ENCODE measurements at regions not wholly inside any gene's neighbourhood (a gene's known extent, or its start where the extent isn't known, plus 50 kb on each side); places are given as distances from the start of the nearest gene placed in this dataset.

- TF ChIP-seq CTCF (IDR thresholded peaks at IDR 0.05), result no peak
- Histone ChIP-seq H3K9me3 (no peaks in the 10 kb centered on the region), H3K4me3 (no peak overlapping the region), H3K27me3 (no peaks in the 10 kb centered on the region), H3K36me3 (no peaks in the 10 kb centered on the region), H3K4me1 (no peaks in the 10 kb centered on the region), H3K9ac (ENCODE audit: low read depth in 2 of 2, low read length in 2 of 2) (no peak overlapping the region), H3K27ac (no peak overlapping the region)
- DNase-seq, result no peak
- intact Hi-C loops (cut with DNase I), result no loop called here
These were observed 283.5 kb downstream of the ARHGAP12 start for GRCh38 chr10:31644931-31645633.

DNA sequence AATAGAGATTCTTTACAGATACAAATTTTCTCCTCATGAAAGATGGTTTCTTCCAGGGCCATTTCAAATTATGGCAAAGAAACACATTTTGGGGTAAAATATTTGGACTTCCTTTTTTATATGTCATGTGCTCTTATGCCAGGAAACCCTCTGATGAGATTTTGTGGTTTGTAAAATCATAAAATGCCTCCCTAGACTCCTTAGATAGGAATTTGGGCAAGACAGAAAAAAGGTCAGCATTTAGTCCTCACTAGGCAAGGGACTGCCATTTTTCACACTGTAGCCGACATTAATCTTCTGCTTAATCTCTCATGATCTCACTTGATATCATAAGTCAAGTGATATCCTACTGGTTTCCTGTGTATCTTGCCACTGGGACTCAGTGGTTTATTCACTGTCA lies 286.4 kb downstream of the ARHGAP12 start:
- Histone ChIP-seq H3K9ac (ENCODE audit: low read depth in 2 of 2, low read length in 2 of 2) (no peak overlapping the region), H3K4me1 (no peaks in the 10 kb centered on the region), H3K27me3 (no peaks in the 10 kb centered on the region), H3K4me3 (no peak overlapping the region), H3K27ac (no peak overlapping the region), H3K36me3 (no peaks in the 10 kb centered on the region), H3K9me3 (no peaks in the 10 kb centered on the region)
- intact Hi-C loops (cut with DNase I), result no loop called here
- no peak for TF ChIP-seq CTCF (IDR thresholded peaks at IDR 0.05)
- no peak for DNase-seq

- no peaks in the 10 kb centered on the region for H3K36me3 ChIP-seq
- H3K4me1 ChIP-seq, result no peaks in the 10 kb centered on the region
- no peak overlapping the region for H3K4me3 ChIP-seq
- no peak overlapping the region for H3K27ac ChIP-seq
- H3K9me3 ChIP-seq, result no peaks in the 10 kb centered on the region
- no peaks in the 10 kb centered on the region for H3K27me3 ChIP-seq
- intact Hi-C loops (cut with DNase I), result no loop called here
- no peak overlapping the region for H3K9ac ChIP-seq (ENCODE audit: low read depth in 2 of 2, low read length in 2 of 2)
- DNase-seq, result no peak
- TF ChIP-seq CTCF (IDR thresholded peaks at IDR 0.05), result no peak
These were observed 293.1 kb downstream of the ARHGAP12 start for GRCh38 chr10:31635415-31636065.

- Histone ChIP-seq H3K9me3 (no peaks in the 10 kb centered on the region), H3K9ac (ENCODE audit: low read depth in 2 of 2, low read length in 2 of 2) (no peak overlapping the region), H3K4me3 (no peak overlapping the region), H3K27me3 (no peaks in the 10 kb centered on the region), H3K4me1 (no peaks in the 10 kb centered on the region), H3K36me3 (no peaks in the 10 kb centered on the region), H3K27ac (no peak overlapping the region)
- DNase-seq, result no peak
- TF ChIP-seq CTCF (IDR thresholded peaks at IDR 0.05), result no peak
- intact Hi-C loops (cut with DNase I), result no loop called here
These were observed 293.6 kb downstream of the ARHGAP12 start for GRCh38 chr10:31635009-31635408.

- Histone ChIP-seq H3K27ac (no peak overlapping the region), H3K9me3 (no peaks in the 10 kb centered on the region), H3K9ac (ENCODE audit: low read depth in 2 of 2, low read length in 2 of 2) (no peak overlapping the region), H3K36me3 (no peaks in the 10 kb centered on the region), H3K4me3 (no peak overlapping the region), H3K27me3 (no peaks in the 10 kb centered on the region), H3K4me1 (no peaks in the 10 kb centered on the region)
- no peak for DNase-seq
- TF ChIP-seq CTCF (IDR thresholded peaks at IDR 0.05), result no peak
- intact Hi-C loops (cut with DNase I), result no loop called here
These were observed 297.6 kb downstream of the ARHGAP12 start for GRCh38 chr10:31630861-31631567.

Data from colonic mucosa (tissue), 4 donors.